ENCODE measurements at regions not wholly inside any gene's neighbourhood (a gene's known extent, or its start where the extent isn't known, plus 50 kb on each side); places are given as distances from the start of the nearest gene placed in this dataset.

GRCh38 chr11:60633645-60634044 lies 65.8 kb upstream of the MS4A8 start:
- Histone ChIP-seq H3K27ac (ENCODE audit: low read length) (no peak overlapping the region), H3K9me3 (ENCODE audit: control insufficient read depth, insufficient read depth, low read length) (no peaks in the 10 kb centered on the region), H3K4me3 (ENCODE audit: low read length) (no peak overlapping the region), H3K4me1 (ENCODE audit: control insufficient read depth, insufficient read depth, low read length) (no peaks in the 10 kb centered on the region), H3K27me3 (ENCODE audit: control insufficient read depth, insufficient read depth, low read length) (no peaks in the 10 kb centered on the region), H3K36me3 (ENCODE audit: control insufficient read depth, insufficient read depth, low read length) (no peaks in the 10 kb centered on the region)
- WGBS (ENCODE audit: insufficient coverage, insufficient read length), result no CpG with 5 or more reads among the region's 1 CpG
- DNase-seq (ENCODE audit: low read depth, low spot score), result no peak

- Histone ChIP-seq H3K4me1 (ENCODE audit: control insufficient read depth, insufficient read depth, low read length) (no peaks in the 10 kb centered on the region), H3K9me3 (ENCODE audit: control insufficient read depth, insufficient read depth, low read length) (no peaks in the 10 kb centered on the region), H3K36me3 (ENCODE audit: control insufficient read depth, insufficient read depth, low read length) (no peaks in the 10 kb centered on the region), H3K4me3 (ENCODE audit: low read length) (no peak overlapping the region), H3K27me3 (ENCODE audit: control insufficient read depth, insufficient read depth, low read length) (no peaks in the 10 kb centered on the region), H3K27ac (ENCODE audit: low read length) (no peak overlapping the region)
- peak; percentile 27 for DNase-seq (ENCODE audit: low read depth, low spot score)
- WGBS (ENCODE audit: insufficient coverage, insufficient read length), result no CpG with 5 or more reads among the region's 2 CpGs
Observed at GRCh38 chr11:60634126-60634525, 65.3 kb upstream of the MS4A8 start.

GRCh38 chr11:60641940-60642339 lies 57.5 kb upstream of the MS4A8 start:
- no CpG with 5 or more reads among the region's 3 CpGs for WGBS (ENCODE audit: insufficient coverage, insufficient read length)

GRCh38 chr11:60647087-60647486 lies 52.3 kb upstream of the MS4A8 start:
- no CpG with 5 or more reads among the region's 28 CpGs for WGBS (ENCODE audit: insufficient coverage, insufficient read length)
- H3K9me3 ChIP-seq (ENCODE audit: control insufficient read depth, insufficient read depth, low read length), result no peaks in the 10 kb centered on the region
- H3K36me3 ChIP-seq (ENCODE audit: control insufficient read depth, insufficient read depth, low read length), result no peaks in the 10 kb centered on the region
- H3K4me1 ChIP-seq (ENCODE audit: control insufficient read depth, insufficient read depth, low read length), result no peaks in the 10 kb centered on the region
- DNase-seq (ENCODE audit: low read depth, low spot score), result no peak
- no peaks in the 10 kb centered on the region for H3K27me3 ChIP-seq (ENCODE audit: control insufficient read depth, insufficient read depth, low read length)
- no peak overlapping the region for H3K4me3 ChIP-seq (ENCODE audit: low read length)
- H3K27ac ChIP-seq (ENCODE audit: low read length), result no peak overlapping the region

More at GRCh38 chr11:60641940-60642339, 57.5 kb upstream of the MS4A8 start:
- Histone ChIP-seq H3K36me3 (ENCODE audit: control insufficient read depth, insufficient read depth, low read length) (no peaks in the 10 kb centered on the region), H3K27ac (ENCODE audit: low read length) (no peak overlapping the region), H3K9me3 (ENCODE audit: control insufficient read depth, insufficient read depth, low read length) (no peaks in the 10 kb centered on the region), H3K4me3 (ENCODE audit: low read length) (no peak overlapping the region), H3K4me1 (ENCODE audit: control insufficient read depth, insufficient read depth, low read length) (no peaks in the 10 kb centered on the region), H3K27me3 (ENCODE audit: control insufficient read depth, insufficient read depth, low read length) (no peaks in the 10 kb centered on the region)
- no peak for DNase-seq (ENCODE audit: low read depth, low spot score)

All from iPS DF 6.9 (cell line).